Activated T-helper 1 cell treated with anti-CD3 and anti-CD28 coated beads, Interleukin-12 subunit alpha, Interleukin-12 subunit beta, Interleukin-2, Interleukin-4 antibody, amounts not matched to agents 30 ng/mL and 10 ng/mL and 1 ng/mL, durations not matched to agents 14 hours and 24 hours and 36 hours (primary cell): ENCODE measurements at regions not wholly inside any gene's neighbourhood (a gene's known extent, or its start where the extent isn't known, plus 50 kb on each side); places are given as distances from the start of the nearest gene placed in this dataset.

Experiments
- DNase-seq: peaks from one replicate; pipeline ENCODE4 v3.0.0; 2021; ENCODE audit warnings: low spot score
- H3K27ac Mint-ChIP-seq: one replicate; pipeline ENCODE4 v1.8.0; 2021; ENCODE audit warnings: mild to moderate bottlenecking, mixed read lengths
- H3K27me3 Mint-ChIP-seq: one replicate; pipeline ENCODE4 v1.8.0; 2022; ENCODE audit warnings: mild to moderate bottlenecking, moderate library complexity, mixed read lengths; ENCODE audit not compliant: insufficient read depth
- H3K36me3 Mint-ChIP-seq: one replicate; pipeline ENCODE4 v1.8.0; 2021; ENCODE audit warnings: low read depth, mixed read lengths
- H3K4me1 Mint-ChIP-seq: one replicate; pipeline ENCODE4 v1.8.0; 2021; ENCODE audit warnings: low read depth, mixed read lengths
- H3K4me3 Mint-ChIP-seq: one replicate; pipeline ENCODE4 v1.8.0; 2021; ENCODE audit warnings: mild to moderate bottlenecking, moderate library complexity, mixed read lengths
- H3K9me3 Mint-ChIP-seq: one replicate; pipeline ENCODE4 v1.8.0; 2021; ENCODE audit warnings: mixed read lengths
- intact Hi-C: fragments of 100-400 bp; cut with micrococcal nuclease; formaldehyde crosslinking; loops from one replicate; pipeline ENCODE4 v1.15.1; 2024

DNA sequence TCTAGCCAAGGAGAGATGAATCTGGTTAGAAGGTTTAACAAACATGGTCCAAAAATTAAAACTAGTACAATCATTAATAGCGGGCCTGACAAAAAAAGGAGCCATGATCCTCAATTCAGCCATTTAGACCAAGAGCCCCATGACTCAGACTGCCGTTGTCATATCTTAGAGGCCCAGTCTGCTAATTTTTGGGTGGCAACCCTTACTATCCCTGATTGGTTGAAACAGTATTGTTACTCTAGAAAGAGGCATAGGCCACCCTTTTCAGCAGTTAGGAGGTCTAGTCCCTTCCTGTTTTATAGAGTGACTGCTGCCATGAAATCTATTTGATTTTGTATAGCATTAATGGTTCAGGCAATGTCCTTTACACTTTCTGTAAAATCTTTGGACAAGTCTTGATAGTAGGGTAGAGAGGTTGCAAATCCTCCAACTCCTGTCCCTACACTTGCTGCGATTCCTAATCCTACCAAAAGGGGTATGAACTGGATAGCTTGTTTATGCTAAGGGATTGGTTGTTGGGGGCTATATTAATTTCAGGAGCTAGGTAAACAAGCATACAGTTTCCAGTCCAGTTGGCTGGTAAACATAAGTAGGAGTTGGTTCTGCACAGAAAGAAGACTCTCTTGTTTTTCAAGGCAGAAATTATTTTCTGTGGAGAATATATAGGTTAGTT, 1056.3 kb upstream of the CNTN5 start:
- DNase-seq = no peak
- Mint-ChIP-seq H3K4me3 (no peak overlapping the region), H3K27me3 (no peaks in the 10 kb centered on the region), H3K9me3 (peaks cover 6% of the 10 kb centered on the region), H3K36me3 (no peaks in the 10 kb centered on the region), H3K27ac (no peak overlapping the region), H3K4me1 (no peaks in the 10 kb centered on the region)
- intact Hi-C loops = no loop called here

DNA sequence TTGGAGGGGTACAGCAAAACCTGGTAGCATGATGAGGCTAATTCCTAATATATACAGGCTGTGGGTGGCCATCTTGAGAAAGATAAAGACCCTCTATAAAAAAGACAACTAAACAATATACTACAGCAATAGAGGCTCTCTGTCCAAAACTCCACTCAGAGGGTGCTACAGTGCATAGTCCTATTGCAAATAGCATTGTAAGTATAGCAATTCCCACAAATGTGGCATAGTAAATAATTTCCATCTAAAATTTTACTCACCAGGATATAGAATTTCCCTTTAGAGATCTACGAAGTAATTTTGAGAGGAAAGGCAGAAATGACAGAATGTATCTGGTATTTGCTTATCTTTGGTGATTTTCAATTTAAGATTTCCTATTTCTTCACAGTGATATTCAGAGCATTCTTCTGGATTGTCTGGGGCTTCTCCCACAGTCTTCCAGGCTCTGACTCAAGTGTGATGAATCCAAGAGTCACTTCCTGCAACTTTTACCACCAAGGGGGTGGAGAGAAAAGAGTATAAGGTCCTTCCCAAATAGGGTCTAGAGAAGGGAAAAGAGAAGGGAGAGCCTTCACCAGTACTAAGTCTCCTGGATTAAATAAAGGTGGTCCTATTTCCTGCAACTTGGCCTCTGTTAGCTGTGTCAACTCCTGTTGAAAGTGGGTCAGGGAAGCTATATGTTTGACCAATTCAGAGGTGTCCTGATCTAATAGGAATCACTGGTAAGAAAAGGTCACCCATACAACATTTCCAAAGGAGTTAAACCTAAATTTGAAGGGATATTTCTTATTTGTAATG, 1054.7 kb upstream of the CNTN5 start:
- no peak overlapping the region for H3K4me3 Mint-ChIP-seq
- H3K36me3 Mint-ChIP-seq = no peaks in the 10 kb centered on the region
- DNase-seq = no peak
- no peak overlapping the region for H3K27ac Mint-ChIP-seq
- no peaks in the 10 kb centered on the region for H3K27me3 Mint-ChIP-seq
- intact Hi-C loops = no loop called here
- no peaks in the 10 kb centered on the region for H3K4me1 Mint-ChIP-seq
- H3K9me3 Mint-ChIP-seq = peaks cover 6% of the 10 kb centered on the region

DNA sequence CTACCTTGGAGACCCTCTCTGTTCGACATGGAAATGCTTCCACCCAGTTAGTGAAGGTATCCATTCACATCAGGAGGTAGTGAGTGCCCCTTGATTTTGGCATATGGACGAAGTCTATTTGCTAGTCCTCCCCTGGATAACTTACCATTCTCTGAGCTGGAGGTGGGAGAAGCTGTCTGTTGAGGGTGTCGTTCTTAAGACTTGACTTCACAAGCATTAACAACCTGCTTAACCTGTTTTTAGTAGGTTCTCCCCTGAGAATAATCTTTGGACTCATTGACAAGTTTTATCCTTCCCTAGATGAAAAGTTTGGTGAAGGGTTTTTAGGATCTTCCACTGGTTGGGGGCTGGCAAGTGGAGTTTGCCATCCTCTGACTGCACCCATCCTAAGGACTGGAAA, 1053.8 kb upstream of the CNTN5 start:
- Mint-ChIP-seq H3K27me3 (no peaks in the 10 kb centered on the region), H3K36me3 (no peaks in the 10 kb centered on the region), H3K9me3 (peaks cover 6% of the 10 kb centered on the region), H3K27ac (no peak overlapping the region), H3K4me3 (no peak overlapping the region), H3K4me1 (no peaks in the 10 kb centered on the region)
- intact Hi-C loops = no loop called here
- no peak for DNase-seq

DNA sequence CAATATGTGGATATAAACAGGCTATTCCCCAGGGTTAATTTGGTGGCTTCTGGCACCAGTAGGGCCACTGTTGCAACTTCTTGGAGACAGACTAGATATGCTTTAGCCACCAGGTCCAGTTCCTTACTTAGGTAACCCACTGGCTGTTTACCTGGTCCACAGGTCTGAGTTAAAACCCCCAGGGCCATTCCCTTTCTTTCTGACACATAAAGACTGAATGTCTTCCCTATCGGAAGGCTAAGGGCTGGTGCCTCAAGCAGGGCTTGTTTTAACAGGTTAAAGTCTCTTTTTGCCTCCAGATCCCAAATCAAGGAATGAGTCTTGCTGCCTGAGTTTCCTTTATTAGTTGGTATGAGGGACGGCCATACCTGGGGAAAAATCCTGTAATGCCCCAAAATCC, 1052.7 kb upstream of the CNTN5 start:
- H3K27me3 Mint-ChIP-seq = no peaks in the 10 kb centered on the region
- H3K27ac Mint-ChIP-seq = no peak overlapping the region
- no peaks in the 10 kb centered on the region for H3K4me1 Mint-ChIP-seq
- H3K36me3 Mint-ChIP-seq = no peaks in the 10 kb centered on the region
- intact Hi-C loops = no loop called here
- no peak for DNase-seq
- H3K4me3 Mint-ChIP-seq = no peak overlapping the region
- peaks cover 6% of the 10 kb centered on the region for H3K9me3 Mint-ChIP-seq

DNA sequence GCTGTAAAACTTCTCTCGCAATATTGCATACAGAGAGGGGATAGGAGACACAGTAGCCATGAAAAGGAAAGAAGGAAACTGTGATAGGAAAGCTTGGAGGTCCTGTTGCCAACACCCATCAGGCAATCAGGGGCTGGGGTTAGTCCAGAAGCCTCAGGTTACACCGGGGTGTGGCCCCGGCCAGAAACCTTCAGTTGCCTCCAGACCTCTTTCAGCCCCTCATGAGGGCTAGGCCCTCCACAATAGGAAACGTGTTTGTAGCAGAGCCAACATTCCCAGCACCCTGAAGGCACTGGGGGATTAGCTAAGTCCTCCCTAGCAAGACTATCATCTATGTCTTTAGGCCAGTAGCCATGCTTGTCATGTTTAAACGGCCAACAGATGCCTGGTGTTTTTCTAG, 1048.0 kb upstream of the CNTN5 start:
- DNase-seq = no peak
- H3K9me3 Mint-ChIP-seq = no peaks in the 10 kb centered on the region
- no peaks in the 10 kb centered on the region for H3K4me1 Mint-ChIP-seq
- H3K36me3 Mint-ChIP-seq = no peaks in the 10 kb centered on the region
- no peaks in the 10 kb centered on the region for H3K27me3 Mint-ChIP-seq
- no peak overlapping the region for H3K4me3 Mint-ChIP-seq
- no peak overlapping the region for H3K27ac Mint-ChIP-seq
- intact Hi-C loops = no loop called here

DNA sequence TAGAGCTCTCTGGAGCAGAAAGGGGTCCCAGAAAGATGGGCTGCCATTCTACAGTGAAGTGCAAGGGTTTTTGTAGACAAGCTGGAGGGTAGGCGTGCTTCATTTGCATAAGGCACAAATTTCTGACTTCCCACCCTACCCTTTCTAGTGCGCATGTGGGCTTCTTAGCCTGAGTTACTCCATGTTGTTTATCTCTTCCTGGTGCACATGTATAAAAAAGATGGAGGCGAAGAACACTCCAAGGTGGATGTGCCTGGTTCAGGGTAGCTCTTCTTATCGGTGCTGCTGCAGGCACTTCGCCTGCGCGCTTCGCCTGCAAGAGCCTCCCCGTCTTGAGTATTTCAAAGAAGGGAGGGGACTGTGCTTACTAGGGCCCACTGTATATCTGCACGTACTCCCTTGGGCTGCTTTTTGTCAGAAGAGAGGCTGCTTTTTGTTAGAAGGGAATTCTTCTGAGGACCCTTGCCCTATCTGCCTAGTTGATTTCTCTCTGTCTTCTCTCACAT, 1047.3 kb upstream of the CNTN5 start:
- Mint-ChIP-seq H3K9me3 (no peaks in the 10 kb centered on the region), H3K36me3 (no peaks in the 10 kb centered on the region), H3K27ac (no peak overlapping the region), H3K4me1 (no peaks in the 10 kb centered on the region), H3K4me3 (no peak overlapping the region), H3K27me3 (no peaks in the 10 kb centered on the region)
- intact Hi-C loops = no loop called here
- DNase-seq = no peak

DNA sequence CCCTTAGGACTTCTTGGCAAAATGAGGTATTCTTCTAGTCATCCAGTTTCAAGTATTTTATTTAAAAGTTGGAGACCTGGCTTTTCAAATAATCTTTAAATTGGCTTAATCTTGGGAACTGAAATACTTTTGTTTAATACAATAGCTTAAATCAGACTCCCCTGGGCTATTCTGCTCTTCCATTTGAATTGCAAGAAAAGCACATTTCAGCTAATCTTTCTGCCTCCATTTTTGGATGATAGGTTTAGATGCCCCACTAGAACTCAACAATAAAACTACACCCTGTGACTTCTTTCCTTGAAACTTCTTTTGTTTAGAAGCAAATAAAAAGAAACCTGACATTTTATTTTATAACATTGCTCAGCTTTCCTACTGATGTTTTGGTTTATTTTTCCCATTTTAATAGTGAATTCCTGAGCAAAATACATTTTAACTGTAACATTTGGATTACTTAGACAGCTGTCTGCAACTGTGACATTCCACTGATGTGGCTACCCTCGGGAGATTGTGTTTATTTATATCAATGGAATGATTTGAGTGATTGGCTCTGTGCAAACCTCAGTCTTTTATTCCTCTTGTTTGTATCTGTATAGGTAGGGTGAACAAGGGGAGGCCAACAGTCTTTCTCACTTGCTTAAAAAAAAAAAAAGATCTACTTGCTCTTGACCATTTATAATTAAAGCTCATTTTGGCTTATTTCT, 1045.8 kb upstream of the CNTN5 start:
- Mint-ChIP-seq H3K27me3 (no peaks in the 10 kb centered on the region), H3K36me3 (no peaks in the 10 kb centered on the region), H3K4me1 (no peaks in the 10 kb centered on the region), H3K9me3 (peaks cover 3% of the 10 kb centered on the region), H3K4me3 (no peak overlapping the region), H3K27ac (no peak overlapping the region)
- no peak for DNase-seq
- intact Hi-C loops = no loop called here

DNA sequence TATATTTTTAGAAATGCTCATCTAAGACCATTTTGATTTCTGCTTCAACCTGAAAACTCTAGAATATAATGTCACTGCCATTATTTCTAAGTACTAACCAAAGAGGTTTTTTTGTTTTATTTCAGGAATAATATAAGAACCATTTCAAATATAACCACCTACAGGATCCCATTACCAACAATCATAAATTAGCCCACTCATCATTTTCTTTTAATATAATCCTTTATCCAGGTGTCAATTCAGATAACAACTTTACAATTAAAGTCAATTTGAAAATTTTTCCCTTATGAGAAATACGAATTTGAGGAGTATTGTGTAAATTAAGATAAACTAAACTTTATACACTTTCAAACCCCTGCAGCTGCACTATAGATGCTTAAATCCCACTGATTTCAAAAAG, 1043.0 kb upstream of the CNTN5 start:
- intact Hi-C loops = no loop called here
- Mint-ChIP-seq H3K4me3 (no peak overlapping the region), H3K27ac (no peak overlapping the region), H3K4me1 (no peaks in the 10 kb centered on the region), H3K9me3 (peaks cover 8% of the 10 kb centered on the region), H3K27me3 (no peaks in the 10 kb centered on the region), H3K36me3 (no peaks in the 10 kb centered on the region)
- DNase-seq = no peak

DNA sequence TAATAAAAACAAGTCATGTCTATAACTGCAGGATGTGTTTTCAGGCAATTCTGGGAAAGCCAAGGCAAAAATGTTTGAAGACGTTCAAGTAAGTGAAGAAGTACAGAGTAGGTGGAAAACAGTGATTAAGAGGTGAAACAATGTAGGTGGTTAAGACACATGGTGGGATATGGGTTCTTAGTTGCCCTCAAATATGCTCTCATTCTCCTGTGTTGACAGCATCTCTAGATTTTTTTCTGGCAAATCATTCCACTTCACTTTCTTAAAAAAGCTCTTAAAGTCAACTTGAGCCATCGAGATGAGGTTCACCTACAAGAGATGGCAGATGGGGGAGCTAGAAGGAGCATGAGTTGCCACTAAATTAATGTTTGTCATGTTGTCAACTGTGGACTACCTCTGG, 1041.0 kb upstream of the CNTN5 start:
- H3K36me3 Mint-ChIP-seq = no peaks in the 10 kb centered on the region
- H3K27ac Mint-ChIP-seq = no peak overlapping the region
- H3K4me3 Mint-ChIP-seq = no peak overlapping the region
- H3K4me1 Mint-ChIP-seq = no peaks in the 10 kb centered on the region
- DNase-seq = no peak
- intact Hi-C loops = no loop called here
- peaks cover 8% of the 10 kb centered on the region for H3K9me3 Mint-ChIP-seq
- H3K27me3 Mint-ChIP-seq = no peaks in the 10 kb centered on the region

DNA sequence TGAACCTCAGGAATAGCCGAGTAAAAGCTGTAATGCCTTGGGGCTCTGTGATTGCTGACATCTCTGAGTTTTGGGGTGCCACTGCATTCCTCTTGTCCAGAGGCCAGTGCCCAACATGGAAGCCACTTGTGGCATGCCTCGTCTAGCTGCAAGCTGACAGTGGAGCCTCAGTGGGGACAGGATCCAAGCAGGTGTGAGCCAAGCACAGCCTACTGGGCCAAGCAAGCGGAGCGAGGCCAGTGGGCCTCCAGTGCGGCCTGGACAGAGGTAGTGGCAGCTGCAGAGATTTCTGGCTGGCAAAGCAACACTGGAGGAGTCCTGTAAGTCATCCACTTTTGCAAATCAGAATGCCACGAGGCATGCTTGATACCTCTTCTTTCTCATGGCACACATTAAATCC, 1038.2 kb upstream of the CNTN5 start:
- H3K4me3 Mint-ChIP-seq = no peak overlapping the region
- H3K4me1 Mint-ChIP-seq = no peaks in the 10 kb centered on the region
- no peaks in the 10 kb centered on the region for H3K27me3 Mint-ChIP-seq
- no peaks in the 10 kb centered on the region for H3K36me3 Mint-ChIP-seq
- intact Hi-C loops = no loop called here
- H3K9me3 Mint-ChIP-seq = peaks cover 8% of the 10 kb centered on the region
- no peak for DNase-seq
- H3K27ac Mint-ChIP-seq = no peak overlapping the region

DNA sequence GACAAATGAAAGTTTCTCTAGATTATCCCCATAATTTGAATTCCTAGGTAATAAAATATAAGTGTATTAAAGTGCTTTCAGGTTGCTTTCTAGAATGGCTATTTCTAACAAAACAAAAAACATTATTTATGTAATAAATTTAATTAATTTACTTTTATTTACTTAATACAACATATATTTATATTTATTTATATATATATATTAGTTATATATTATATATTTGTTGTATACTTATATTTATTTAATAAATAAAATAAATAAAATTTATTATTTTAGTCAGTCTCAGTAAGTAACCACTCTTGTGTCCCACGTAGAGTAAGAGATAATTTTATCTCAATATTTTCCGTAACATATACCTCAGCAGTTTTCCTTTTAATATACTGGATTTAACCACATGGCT, 1031.6 kb upstream of the CNTN5 start:
- H3K36me3 Mint-ChIP-seq = no peaks in the 10 kb centered on the region

DNA sequence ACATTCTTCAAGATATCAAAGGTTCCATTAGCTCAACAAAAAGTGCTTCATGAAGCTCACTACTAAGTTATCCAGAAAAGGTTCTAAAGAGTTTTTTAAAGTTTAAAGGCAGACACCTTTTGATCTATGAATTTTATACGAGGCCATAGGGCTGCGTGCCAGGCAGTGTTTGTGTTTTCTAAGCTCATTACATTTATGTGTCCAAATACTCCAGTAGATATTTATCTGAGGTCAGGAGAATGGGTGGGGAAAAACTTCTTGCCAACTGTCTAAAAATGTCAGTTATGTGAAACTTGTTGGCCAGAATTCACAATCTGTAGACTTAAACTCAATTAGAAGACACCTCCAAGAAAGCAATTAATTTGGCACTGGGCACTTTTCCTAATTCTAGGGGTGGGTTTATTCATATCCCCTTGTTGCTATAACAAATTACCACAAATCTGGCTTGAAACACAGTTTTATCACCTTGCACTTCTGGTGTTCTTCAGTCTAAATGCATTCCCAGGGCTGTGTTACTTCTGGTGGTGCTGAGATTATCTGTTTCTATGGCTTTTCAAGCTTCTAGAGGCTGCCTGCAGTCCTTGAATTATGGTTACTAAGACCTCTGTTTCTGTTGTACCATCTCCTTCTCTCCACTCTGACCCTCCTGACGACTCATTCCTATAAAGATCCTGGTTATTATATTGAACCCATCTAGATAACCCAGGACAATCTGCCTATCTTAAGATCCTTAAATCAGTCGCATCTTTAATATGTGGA, 1030.4 kb upstream of the CNTN5 start:
- H3K4me1 Mint-ChIP-seq = no peaks in the 10 kb centered on the region
- H3K27me3 Mint-ChIP-seq = no peaks in the 10 kb centered on the region
- no peak overlapping the region for H3K4me3 Mint-ChIP-seq
- no peaks in the 10 kb centered on the region for H3K9me3 Mint-ChIP-seq
- H3K36me3 Mint-ChIP-seq = no peaks in the 10 kb centered on the region
- no peak for DNase-seq
- intact Hi-C loops = no loop called here
- no peak overlapping the region for H3K27ac Mint-ChIP-seq

More for the DNA sequence above, 1031.6 kb upstream of the CNTN5 start:
- H3K27ac Mint-ChIP-seq = no peak overlapping the region
- no peaks in the 10 kb centered on the region for H3K27me3 Mint-ChIP-seq
- no peaks in the 10 kb centered on the region for H3K9me3 Mint-ChIP-seq
- DNase-seq = no peak
- intact Hi-C loops = no loop called here
- no peak overlapping the region for H3K4me3 Mint-ChIP-seq
- H3K4me1 Mint-ChIP-seq = no peaks in the 10 kb centered on the region
